GM23248 (cell line): ENCODE measurements at regions not wholly inside any gene's neighbourhood (a gene's known extent, or its start where the extent isn't known, plus 50 kb on each side); places are given as distances from the start of the nearest gene placed in this dataset.
"Not testable (repeated sequence)": the region's sequence is repeated elsewhere in the genome, so short reads cannot be mapped to it uniquely, and the experiment has no call there.

Experiments
- EZH2 ChIP-seq: fragments of 200-600 bp; sonication (generic); IDR thresholded peaks from 2 replicates; pipeline ENCODE4 v1.6.1; 2018; ENCODE audit warnings: antibody characterized with exemption, mild to moderate bottlenecking; ENCODE audit not compliant: insufficient read depth, poor library complexity, severe bottlenecking
- EZH2phosphoT487 ChIP-seq: fragments of 200-600 bp; sonication (generic); IDR thresholded peaks from 2 replicates; pipeline ENCODE4 v1.6.1; 2018; ENCODE audit warnings: antibody characterized with exemption, moderate library complexity, mild to moderate bottlenecking, low read depth; ENCODE audit not compliant: insufficient read depth

GRCh38 chr3:177466622-177467021, 269.3 kb upstream of the TBL1XR1 start:
- TF ChIP-seq EZH2, EZH2phosphoT487: not testable (repeated sequence)
